GM21367 (cell line): ENCODE measurements at regions not wholly inside any gene's neighbourhood (a gene's known extent, or its start where the extent isn't known, plus 50 kb on each side); places are given as distances from the start of the nearest gene placed in this dataset.
"Not testable (repeated sequence)": the region's sequence is repeated elsewhere in the genome, so short reads cannot be mapped to it uniquely, and the experiment has no call there.

Experiments
- ATAC-seq: cut with Tn5 transposase; IDR thresholded peaks from one replicate; pipeline ENCODE4 v1.9.1; 2021; ENCODE audit not compliant: unreplicated experiment

DNA sequence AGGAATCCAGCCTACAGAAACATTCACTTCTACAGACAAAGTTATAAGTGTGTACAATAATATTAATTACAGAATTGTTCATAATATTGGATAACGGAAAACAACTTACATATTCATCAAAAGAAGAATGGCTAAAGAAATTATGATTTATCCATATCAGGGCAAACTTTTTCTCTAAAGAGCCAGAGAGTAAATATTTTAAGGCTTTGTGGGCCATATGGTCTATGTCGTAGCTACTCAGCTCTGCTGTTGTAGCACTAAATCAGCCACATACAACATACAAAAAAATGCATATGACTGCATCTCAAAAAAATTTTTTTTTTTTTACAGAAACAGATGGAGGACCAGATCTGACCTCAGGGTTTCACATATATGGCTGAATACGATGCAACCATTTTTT, 96.7 kb upstream of the GALNT18 start:
- ATAC-seq = no peak

DNA sequence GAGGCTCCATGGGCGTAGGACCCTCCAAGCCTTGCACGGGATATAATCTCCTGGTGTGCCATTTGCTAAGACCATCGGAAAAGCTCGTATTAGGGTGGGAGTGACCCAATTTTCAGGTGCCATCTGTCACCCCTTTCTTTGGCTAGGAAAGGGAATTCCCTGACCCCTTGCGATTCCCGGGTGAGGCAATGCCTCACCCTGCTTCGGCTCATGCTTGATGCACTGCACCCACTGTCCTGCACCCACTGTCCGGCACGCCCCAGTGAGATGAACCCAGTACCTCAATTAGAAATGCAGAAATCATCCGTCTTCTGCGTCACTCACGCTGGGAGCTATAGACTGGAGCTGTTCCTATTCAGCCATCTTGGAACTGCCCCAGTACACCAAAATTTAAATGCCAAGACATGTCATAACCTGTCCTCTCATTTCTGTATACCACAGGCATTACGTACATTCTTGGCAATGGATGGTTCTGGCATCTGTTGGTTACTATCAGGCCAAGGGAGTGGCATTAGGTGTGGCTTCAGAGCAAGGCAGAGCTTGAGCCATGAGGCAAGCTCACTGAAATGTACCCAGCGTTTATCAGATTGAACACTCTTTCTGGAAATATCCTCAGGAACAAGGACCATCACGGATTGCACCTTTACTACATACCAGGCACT, 95.4 kb upstream of the GALNT18 start:
- ATAC-seq = no peak

DNA sequence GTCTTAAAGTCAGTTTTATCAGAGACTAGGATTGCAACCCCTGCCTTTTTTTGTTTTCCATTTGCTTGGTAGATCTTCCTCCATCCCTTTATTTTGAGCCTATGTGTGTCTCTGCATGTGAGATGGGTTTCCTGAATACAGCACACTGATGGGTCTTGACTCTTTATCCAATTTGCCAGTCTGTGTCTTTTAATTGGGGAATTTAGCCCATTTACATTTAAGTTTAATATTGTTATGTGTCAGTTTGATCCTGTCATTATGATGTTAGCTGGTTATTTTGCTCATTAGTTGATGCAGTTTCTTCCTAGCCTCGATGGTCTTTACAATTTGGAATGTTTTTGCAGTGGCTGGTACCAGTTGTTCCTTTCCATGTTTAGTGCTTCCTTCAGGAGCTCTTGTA, 93.3 kb upstream of the GALNT18 start:
- not testable (repeated sequence) for ATAC-seq

DNA sequence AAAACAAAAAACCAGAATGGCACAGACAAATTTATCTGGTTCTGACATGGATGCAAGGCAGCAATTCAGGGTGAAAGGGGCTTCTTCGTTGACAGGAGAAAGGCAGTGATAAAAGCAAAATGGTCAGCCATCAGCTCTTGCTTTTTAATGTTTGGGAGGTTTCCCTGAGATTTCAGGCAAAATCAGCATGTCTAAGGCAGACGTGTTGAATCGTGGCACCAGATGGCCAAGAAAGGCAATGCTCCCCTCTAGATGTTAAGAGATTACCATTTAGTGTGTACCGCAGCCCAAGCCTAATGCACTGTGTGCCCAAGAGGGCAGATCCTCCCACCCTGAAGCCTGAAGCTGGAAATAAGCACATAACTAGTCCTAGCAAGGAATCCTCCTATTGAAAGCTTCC, 88.8 kb upstream of the GALNT18 start:
- no peak for ATAC-seq

DNA sequence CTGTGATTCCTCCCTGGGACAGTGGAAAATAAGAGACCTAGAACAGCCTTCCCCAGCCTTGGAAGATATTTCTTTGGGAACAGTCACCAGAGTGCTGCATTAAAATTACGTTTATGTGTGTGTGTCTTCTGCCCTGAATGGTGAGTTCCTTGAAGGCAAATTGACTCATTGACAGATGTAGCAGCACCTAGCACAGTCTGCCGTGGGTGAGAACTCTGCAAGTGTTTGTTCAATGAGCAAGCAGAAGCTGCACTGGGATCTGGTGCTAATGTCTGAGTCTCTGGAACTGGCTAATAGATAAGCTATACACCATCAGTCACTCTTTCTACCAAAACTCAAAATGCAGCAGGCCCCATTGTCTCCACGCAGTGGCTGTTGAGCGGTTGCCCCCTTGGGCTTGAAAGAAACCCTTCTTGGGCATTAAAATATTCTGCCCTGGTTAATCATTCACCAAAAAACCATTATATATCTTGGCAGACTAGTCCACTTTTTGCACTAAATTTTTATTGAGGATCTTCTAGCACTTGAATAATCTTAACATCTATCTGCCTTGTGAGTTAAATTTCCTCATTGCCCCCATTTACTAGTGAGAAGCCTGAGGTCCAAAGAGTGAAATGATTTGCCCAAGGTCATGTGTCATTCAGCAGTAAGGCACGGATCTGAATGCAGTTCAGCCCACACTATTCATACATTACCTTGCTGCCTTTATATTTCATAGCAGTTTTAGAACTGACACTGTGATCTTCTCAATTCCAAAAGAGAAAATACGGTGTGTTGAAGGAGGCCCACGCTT, 87.8 kb upstream of the GALNT18 start:
- ATAC-seq = no peak

DNA sequence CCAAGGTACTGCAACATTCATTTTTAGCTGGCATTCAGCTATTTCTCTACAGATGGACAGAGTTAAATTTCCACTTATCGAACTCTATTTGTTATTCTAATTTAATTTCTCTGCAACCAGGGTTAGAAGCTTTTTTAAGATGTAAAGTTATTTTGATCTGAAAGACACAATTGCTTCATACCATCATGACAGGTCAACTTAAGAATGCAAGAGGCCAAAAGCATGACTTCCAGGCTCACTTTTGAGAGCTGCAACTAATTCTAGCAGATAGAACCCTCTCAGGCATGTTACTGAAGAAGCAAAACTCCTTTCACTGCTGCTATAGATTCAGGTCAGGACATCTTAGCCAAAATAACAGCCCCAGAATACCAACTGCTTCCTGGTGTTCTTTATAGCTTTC, 86.5 kb upstream of the GALNT18 start:
- ATAC-seq = no peak

DNA sequence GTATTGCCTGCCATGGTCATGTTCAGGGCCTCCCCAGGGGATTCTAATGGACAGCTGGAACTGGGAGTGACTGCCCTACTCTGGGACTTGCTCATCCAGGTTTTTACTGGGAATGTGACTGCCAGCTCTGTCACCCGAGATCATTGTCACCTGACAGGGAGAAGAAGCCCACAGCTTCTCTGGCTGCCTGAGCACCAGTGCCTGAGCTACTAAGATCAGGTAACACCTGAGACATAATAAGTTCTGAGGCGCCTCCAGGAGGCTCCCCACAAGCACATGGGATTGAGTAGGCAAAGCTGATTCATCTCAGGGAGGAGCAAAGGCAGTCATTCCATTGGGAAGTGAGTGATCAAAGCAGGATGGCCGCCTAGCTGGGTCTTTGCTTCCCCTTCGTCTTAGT, 84.2 kb upstream of the GALNT18 start:
- no peak for ATAC-seq

DNA sequence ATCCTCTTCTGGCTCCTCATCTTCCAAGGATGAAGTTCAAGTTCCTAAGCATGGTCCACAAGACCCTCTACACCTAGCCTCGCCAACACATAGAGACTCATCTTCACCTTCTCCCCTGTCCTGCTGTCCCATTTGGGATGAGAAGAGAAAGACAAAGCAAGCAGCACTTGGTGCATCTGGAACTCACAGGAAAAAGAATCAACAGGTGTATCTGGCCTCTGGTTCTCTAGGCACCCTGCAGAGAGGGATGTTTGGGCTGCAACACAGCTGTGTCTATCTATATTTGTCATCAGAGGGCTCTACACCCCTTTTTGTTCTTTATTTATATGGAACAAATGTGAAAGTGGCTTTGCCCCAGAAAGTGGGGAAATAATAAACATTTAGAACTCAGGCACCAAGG, 82.1 kb upstream of the GALNT18 start:
- no peak for ATAC-seq

DNA sequence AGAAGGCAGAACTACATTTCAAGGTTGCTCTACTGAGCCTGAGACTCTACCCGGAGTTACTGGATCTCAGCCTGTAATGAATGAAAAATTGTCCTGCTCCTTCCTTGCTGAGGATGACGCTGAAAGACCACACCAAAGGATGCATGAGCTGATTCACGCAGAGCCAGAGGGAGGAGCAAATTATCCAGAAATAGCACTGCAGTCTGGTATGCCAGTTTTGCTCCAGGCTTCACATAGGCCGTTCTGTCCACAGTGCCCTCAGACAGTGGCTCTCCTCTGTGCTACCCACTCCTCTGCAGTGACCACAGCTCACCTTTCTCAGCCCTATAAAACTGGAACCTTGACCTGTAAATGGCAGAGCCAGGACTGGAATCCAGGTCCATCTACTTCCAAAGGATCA, 79.3 kb upstream of the GALNT18 start:
- ATAC-seq = no peak

DNA sequence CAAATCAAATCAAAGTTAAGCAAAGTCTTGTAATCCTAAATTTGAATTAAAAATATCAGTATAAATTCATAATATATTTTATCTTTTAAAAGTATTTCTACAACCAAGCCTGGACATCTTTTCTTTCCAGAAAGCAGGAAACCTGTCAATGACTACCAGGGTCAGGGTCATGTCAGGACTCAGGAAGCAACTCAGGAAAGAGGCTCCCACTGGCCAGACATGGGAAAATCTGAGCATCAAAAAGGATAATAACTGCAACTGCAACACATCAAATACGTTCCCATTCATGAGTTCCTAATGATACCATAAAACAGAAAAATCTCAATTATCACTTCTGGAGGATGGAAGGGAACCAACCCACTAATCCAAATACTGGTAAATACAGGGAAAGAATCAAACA, 76.0 kb upstream of the GALNT18 start:
- ATAC-seq = no peak

DNA sequence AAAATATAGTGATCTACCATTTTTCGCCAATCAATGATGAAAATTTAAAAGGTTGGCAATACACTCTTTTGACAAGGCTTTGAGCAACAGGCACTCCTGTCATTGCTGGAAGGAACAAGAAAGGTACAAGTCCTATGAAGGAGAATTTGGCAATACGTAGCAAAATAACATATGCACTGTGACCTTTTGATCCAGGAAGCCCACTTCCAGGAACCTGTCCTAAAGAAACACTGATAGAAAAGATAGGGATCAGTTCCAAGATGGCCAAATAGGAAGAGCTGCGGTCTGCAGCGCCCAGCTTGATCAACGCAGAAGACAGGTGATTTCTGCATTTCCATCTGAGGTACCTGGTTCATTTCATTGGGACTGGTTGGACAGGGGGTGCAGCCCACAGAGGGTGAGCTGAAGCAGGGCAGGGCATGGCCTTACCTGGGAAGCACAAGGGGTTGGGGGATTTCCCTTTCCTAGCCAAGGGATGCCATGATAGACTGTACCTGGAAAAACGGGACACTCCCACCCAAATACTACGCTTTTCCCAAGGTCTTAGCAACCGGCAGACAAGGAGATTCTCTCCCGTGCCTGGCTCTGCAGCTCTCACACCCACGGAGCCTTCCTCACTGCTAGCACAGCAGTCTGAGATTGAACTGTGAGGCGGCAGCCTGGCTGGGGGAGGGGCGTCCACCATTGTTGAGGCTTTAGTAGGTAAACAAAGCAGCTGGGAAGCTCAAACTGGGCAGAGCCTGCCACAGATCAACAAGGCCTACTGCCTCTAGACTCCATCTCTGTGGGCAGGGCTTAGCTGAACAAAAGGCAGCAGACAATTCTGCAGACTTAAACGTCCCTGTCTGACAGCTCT, 69.7 kb upstream of the GALNT18 start:
- ATAC-seq = no peak

DNA sequence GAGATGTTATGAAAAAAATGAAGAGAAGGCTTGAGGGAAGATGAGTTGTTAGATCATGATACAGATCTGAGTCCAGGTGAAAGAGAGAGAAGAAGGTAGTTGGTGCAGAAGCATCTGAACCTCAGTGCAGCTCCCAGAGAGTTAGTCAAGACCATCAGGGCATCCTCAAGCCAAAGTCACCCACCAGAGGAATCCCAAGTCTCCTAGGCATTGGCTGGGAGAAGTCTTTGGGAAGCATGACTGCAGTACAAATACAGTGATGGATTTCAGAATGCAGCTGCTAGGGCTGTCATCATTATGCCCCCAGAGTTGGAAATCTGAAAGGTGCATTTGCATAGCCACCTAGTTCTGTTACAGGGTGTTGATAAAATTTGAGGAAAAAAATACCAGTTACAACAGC, 59.7 kb upstream of the GALNT18 start:
- no peak for ATAC-seq

DNA sequence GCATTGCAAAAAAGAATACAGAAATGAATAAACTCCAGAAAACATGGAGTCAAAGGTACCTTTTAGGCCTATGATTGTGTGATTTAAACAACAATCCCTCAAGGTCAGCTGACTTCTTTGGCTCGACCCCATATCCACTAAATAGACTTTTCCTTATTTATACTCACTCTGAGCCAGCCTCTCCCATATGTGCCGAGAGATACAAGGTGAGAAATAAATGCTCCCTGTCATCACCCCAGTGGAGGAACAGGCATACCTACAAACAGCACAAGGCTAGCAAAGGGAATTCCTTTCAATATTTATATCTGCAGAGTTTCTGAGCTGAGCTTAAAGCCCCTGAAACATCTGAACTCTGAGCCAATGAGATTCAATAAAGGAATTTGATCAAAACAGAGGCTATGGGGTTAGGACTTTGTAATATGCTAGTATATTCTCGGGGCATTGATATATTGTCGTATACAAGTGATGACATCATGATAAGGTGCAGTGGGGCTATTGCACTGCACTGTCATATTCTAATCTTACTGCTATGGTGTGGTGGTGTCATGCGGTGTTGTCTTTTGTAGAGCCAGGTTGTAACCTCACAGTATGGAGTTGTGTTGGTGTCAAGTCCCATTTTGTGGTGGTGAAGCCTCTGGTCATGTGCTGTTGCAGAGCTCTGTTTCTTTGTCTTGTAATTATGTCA, 56.0 kb upstream of the GALNT18 start:
- ATAC-seq = no peak

DNA sequence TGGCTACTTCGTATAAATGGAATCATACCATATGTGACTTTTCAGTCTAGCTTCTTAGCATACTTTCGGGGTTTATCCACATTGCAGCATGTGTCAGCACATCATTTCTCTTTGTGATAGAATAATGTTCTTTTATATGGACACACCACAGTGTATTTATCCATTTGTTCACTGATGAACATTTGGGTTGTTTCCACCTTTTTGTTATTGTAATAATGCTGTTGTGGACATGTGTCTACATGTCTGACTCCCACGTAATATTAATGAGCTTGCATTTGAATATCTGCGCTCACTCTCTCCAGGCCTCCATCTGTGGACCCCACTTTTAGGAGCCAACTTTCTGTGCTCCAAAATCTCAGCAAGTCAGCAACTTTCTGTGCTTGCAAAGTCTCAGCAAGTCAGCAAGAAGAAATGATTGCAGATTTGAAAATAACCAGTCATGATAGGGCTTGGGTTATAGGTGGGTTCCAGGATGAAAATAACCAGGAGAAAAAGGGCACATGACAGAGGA, 53.9 kb upstream of the GALNT18 start:
- ATAC-seq = no peak

DNA sequence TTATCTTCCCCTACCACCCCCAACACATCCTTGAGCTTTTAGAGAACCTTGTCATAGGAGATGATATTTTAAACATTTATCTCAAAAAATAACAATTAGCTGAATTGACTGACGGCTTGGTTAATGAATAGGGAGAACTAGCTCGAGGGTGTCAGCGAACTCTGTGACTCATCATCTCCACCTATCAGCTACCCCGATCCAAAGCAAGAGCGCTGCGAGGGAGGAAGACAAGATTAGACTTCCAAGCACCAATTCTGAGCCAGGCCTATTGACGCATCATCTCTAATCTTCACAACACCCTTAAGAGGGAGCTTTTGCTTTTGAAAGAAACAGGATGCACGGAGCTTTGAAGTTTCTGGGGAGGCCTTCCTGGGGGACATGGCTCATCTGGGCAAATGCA, 51.0 kb upstream of the GALNT18 start:
- ATAC-seq = no peak

DNA sequence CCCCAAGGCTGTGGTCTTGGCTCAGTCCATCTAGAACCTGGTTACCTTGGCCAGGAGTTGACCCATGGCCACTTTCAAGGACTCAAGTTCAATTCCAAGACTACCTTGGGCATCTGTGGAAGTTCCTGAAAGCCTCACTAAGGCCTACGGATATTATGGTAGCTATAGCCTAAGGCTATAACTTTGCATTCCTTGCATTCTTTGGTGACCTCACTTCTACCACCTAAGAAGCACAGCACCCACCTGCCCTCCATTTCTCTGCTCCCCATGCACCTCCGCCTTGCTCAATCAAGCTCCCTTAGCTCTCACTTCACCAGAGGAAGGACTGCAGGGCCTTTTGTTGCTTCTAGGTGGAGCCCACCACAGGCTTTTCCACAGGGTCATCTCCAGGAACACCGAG, 50.3 kb upstream of the GALNT18 start:
- ATAC-seq = no peak
